ENCODE measurements at regions not wholly inside any gene's neighbourhood (a gene's known extent, or its start where the extent isn't known, plus 50 kb on each side); places are given as distances from the start of the nearest gene placed in this dataset.

GRCh38 chr12:73321776-73322175 is 1049.6 kb downstream of the TRHDE start:
- in situ Hi-C loops (cut with HindIII; ENCODE audit: low sequenced_read_pairs) = loop anchor here (25.0 kb wide), 1 partner anchor 91 kb away; no protein-coding TSS in a partner anchor

GRCh38 chr12:73330584-73331351 is 1058.6 kb downstream of the TRHDE start:
- in situ Hi-C loops (cut with HindIII; ENCODE audit: low sequenced_read_pairs) = no loop called here

GRCh38 chr12:73341559-73342247 is 1069.5 kb downstream of the TRHDE start:
- in situ Hi-C loops (cut with HindIII; ENCODE audit: low sequenced_read_pairs) = no loop called here

- in situ Hi-C loops (cut with HindIII; ENCODE audit: low sequenced_read_pairs) = no loop called here
Observed at GRCh38 chr12:73342733-73343132, 1070.6 kb downstream of the TRHDE start.

- in situ Hi-C loops (cut with HindIII; ENCODE audit: low sequenced_read_pairs) = no loop called here
Observed at GRCh38 chr12:73352826-73353225, 1080.7 kb downstream of the TRHDE start.

DNA sequence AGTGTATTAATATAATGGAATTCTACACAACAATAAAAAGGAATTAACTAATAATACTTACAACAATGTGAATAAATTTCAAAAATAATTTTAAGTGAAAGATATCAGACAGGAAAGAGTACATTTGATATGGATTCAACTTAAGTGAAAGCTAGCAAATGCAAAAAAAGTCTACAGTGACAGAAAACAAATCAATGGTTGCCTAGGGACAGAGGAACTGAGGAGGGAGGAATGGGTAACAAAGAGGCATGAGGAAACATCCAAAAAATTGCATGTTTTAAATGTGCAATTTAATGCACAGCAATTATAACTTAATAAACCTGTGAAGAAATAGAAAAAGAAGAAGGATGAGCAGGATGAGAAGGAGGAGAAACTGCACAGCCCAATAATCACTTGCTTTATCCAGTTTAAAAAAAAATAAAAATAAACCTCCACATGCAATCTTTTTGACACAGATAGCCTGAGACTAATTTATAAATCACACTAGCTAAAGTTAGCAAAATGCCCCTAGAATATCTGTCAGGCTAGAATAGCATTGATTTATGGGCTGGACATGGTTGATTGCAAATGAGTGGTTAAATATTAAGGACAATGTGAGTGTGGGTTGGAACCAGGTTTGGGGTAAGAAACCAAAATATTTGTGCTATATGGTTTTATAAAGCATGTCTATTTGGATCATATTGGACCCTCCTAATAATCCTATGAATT is 1089.1 kb downstream of the TRHDE start:
- in situ Hi-C loops (cut with HindIII; ENCODE audit: low sequenced_read_pairs) = no loop called here

DNA sequence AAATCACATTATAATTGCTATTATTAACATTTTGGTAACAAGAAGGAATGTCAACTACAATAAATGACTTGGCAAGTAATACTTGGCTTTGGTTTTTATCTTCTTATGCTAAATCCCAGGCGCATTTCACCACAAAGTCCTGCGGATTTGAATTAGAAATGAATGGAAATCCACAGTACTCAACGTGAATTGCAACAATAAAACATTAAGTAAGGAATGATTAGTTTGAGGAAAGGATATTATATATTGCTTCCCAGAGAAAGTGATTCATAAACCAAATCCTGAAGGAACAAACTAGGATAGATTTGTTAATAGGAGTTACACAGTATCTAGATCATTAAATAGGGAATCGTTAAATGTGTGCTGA is 1089.7 kb downstream of the TRHDE start:
- in situ Hi-C loops (cut with HindIII; ENCODE audit: low sequenced_read_pairs) = no loop called here

DNA sequence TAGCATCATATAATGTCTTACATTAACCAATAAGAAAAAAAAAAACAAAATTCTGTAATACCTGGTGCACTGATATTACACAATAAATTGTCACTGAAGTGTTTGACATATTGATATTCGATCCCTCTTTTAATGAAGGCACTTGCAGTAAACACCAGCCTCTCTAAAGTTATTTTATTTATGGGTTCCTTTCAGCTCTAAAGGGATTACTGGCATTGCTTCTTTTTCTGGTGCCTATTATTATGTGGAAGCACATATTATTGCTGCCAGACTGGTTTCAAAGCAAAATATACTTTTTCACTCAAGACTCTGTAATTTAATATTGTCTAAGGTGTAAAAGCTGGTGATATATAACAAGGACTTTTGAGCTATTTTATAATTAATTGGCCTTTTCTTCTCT is 1090.5 kb downstream of the TRHDE start:
- in situ Hi-C loops (cut with HindIII; ENCODE audit: low sequenced_read_pairs) = no loop called here

- in situ Hi-C loops (cut with HindIII; ENCODE audit: low sequenced_read_pairs) = no loop called here
Observed at GRCh38 chr12:73372856-73373255, 1100.7 kb downstream of the TRHDE start.

GRCh38 chr12:73374360-73374759 is 1102.2 kb downstream of the TRHDE start:
- in situ Hi-C loops (cut with HindIII; ENCODE audit: low sequenced_read_pairs) = no loop called here

- in situ Hi-C loops (cut with HindIII; ENCODE audit: low sequenced_read_pairs) = no loop called here
Observed at GRCh38 chr12:73383584-73384222, 1111.5 kb downstream of the TRHDE start.

- in situ Hi-C loops (cut with HindIII; ENCODE audit: low sequenced_read_pairs) = no loop called here
Observed at GRCh38 chr12:73384592-73384991, 1112.4 kb downstream of the TRHDE start.

GRCh38 chr12:73390261-73390660 is 1118.1 kb downstream of the TRHDE start:
- in situ Hi-C loops (cut with HindIII; ENCODE audit: low sequenced_read_pairs) = no loop called here

GRCh38 chr12:73413051-73413450 is 1124.6 kb upstream of the ATXN7L3B start:
- in situ Hi-C loops (cut with HindIII; ENCODE audit: low sequenced_read_pairs) = loop anchor here (25.0 kb wide), 1 partner anchor 101 kb away; no protein-coding TSS in a partner anchor

- in situ Hi-C loops (cut with HindIII; ENCODE audit: low sequenced_read_pairs) = loop anchor here (25.0 kb wide), 1 partner anchor 102 kb away; no protein-coding TSS in a partner anchor
Observed at GRCh38 chr12:73413974-73414373, 1123.7 kb upstream of the ATXN7L3B start.

GRCh38 chr12:73414926-73415325 is 1122.7 kb upstream of the ATXN7L3B start:
- in situ Hi-C loops (cut with HindIII; ENCODE audit: low sequenced_read_pairs) = loop anchor here (25.0 kb wide), 1 partner anchor 103 kb away; no protein-coding TSS in a partner anchor

- in situ Hi-C loops (cut with HindIII; ENCODE audit: low sequenced_read_pairs) = loop anchor here (25.0 kb wide), 1 partner anchor 106 kb away; no protein-coding TSS in a partner anchor
Observed at GRCh38 chr12:73418541-73418940, 1119.1 kb upstream of the ATXN7L3B start.

- in situ Hi-C loops (cut with HindIII; ENCODE audit: low sequenced_read_pairs) = loop anchor here (25.0 kb wide), 1 partner anchor 110 kb away; no protein-coding TSS in a partner anchor
Observed at GRCh38 chr12:73421832-73422231, 1115.8 kb upstream of the ATXN7L3B start.

DNA sequence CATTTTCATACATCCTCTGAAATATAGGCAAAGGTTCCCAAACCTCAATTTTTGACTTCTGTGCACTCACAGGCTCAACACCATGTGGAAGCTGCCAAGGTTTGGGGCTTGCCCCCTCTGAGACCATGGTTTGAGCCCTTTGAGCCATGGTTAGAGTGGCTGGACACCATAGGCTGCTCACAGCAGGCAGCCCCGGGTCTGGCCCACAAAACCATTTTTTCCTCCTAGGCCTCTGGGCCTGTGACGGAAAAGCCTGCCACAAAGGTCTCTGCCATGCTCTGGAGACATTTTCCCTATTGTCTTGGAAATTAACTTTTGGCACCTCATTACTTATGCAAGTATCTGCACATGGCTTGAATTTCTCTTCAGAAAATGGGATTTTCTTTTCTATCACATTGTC is 1113.2 kb upstream of the ATXN7L3B start:
- in situ Hi-C loops (cut with HindIII; ENCODE audit: low sequenced_read_pairs) = loop anchor here (25.0 kb wide), 1 partner anchor 112 kb away; no protein-coding TSS in a partner anchor

DNA sequence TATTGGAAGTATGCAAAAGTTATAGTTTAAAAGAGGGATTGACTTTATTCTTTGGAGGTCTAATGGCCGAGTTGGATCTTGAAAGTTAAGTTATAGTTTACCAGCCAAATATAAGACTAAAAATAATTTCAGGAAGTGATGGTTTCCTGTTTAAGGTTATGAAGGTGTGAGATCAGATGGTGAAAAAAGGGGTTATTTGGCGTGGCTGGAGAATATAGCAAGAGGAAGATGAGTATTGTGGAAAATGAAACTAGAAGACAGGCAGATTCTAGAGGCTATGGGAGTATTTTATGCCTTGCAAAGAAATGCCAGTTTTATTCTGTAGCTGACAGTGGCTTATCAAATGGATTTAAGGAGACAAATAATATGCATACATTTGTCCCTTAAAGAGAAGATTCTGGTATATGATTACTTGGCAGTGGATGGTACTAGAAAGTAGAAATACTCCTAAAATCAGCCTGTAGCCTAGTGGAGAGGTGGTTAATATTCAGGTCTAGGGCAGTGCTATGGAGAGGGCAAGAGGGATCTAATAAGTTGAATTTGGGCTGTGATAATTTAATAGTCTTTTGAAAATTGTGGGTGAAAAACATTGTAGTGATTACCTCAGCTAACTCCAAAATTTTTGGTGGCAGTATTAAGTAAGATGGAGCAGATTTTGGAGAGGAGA is 1091.8 kb upstream of the ATXN7L3B start:
- in situ Hi-C loops (cut with HindIII; ENCODE audit: low sequenced_read_pairs) = no loop called here

Measured in DLD1 (cell line).